AG09309 (cell line): ENCODE measurements at regions not wholly inside any gene's neighbourhood (a gene's known extent, or its start where the extent isn't known, plus 50 kb on each side); places are given as distances from the start of the nearest gene placed in this dataset.
A peak's percentile ranks its signal among the peaks of the same experiment; 100 is the strongest.

Experiments
- DNase-seq: peaks from one replicate; pipeline ENCODE4 v3.0.0-alpha.2; 2010; ENCODE audit warnings: low read depth
- H3K4me3 ChIP-seq: 2 replicates; pipeline ENCODE4 v1.5.1; 2011; ENCODE audit warnings: mild to moderate bottlenecking, low read depth, low read length, moderate library complexity; ENCODE audit not compliant: control insufficient read depth
- TF ChIP-seq, protein P1 (sequence below): IDR thresholded peaks from 2 replicates; pipeline ENCODE4 v1.5.1; 2011; ENCODE audit warnings: mild to moderate bottlenecking, low read depth, low read length, inconsistent platforms; ENCODE audit not compliant: insufficient read depth, control insufficient read depth; ENCODE audit errors: missing control alignments

DNA sequence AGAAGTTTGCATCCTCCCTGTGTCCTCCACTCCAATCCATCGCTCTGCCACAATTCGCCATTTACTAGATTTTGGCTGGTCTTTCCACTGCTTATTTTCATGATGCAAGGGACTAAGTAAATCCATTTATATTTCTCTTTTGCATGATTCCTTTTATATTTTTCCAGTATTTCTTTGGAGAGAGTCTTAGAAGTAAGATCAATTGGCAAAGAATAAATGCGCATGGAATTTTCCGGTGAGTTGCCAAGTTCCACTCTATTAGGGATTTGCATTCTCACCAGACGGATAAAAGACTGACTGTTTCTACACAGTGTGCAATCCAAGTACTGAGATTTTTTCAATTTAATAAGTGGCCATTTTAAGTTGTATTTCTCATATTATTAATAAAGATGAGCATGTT, 91.7 kb upstream of the PHACTR3 start:
- no peak overlapping the region for H3K4me3 ChIP-seq
- DNase-seq = no peak
- TF ChIP-seq, protein P1, sequence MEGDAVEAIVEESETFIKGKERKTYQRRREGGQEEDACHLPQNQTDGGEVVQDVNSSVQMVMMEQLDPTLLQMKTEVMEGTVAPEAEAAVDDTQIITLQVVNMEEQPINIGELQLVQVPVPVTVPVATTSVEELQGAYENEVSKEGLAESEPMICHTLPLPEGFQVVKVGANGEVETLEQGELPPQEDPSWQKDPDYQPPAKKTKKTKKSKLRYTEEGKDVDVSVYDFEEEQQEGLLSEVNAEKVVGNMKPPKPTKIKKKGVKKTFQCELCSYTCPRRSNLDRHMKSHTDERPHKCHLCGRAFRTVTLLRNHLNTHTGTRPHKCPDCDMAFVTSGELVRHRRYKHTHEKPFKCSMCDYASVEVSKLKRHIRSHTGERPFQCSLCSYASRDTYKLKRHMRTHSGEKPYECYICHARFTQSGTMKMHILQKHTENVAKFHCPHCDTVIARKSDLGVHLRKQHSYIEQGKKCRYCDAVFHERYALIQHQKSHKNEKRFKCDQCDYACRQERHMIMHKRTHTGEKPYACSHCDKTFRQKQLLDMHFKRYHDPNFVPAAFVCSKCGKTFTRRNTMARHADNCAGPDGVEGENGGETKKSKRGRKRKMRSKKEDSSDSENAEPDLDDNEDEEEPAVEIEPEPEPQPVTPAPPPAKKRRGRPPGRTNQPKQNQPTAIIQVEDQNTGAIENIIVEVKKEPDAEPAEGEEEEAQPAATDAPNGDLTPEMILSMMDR = no peak

DNA sequence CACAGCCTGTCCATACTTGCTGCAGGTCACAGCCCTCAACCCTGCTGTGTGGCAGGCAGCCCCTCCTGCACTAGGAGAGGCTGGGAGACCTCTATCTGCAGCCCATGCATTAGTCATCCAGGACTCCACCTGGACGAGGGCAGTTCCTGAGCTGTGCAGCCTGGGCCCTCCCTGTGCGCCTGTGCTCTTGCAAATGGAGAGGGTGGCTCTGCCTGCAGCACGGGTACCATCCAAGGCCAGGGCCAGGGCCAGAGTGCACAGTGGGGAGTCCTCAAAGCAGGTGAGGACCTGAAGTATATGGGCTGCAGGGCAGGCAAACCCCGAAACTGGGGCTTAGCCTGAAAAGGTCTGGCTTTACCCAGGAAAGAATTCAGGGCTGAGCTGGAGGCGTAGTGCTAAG, 89.8 kb upstream of the PHACTR3 start:
- no peak overlapping the region for H3K4me3 ChIP-seq
- no peak for DNase-seq
- TF ChIP-seq, protein P1 = no peak

DNA sequence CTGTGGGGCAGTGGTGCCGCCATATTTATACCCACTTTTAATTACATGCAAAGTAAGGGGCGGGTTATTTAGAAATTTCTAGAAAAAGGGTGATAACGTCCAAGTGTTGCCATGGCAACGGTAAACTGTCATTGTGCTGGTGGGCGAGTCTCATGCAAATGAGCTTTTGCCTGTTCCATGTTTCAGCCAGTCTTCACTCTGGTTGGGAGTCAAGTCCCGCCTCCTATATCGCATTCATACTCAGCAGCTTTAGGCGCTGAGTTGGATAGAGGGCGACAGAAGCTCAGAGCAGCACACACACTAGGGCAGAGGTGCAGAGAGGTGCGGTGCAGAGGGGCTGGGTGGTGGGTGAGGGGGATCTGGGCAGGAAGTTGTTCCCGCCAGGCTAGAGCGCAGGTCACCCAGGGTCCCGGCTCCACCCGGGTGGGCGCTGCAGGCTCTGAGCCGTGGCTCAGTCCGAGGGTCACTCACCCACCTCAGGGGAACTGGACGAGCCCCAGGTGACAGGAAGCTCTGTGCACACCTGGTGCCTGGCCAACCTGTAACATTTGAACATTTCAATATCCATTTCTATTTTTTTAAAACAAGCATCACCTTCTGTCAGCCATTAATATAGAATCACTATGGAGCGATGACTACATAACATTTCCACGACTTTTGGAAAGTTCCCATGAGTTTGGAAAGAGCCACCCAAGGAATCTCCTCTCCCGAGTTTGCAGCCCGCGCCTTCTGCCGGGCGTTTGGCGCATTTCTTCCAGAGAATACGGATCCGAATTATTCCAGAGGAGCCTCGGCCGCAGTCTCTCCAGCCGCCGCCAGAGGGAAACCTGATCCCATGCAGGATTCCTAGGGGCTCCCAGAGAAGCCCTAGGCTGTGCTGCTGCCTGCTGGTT, 89.1 kb upstream of the PHACTR3 start:
- TF ChIP-seq, protein P1 = peak; percentile 84
- peak; percentile 4 for DNase-seq
- H3K4me3 ChIP-seq = no peak overlapping the region

DNA sequence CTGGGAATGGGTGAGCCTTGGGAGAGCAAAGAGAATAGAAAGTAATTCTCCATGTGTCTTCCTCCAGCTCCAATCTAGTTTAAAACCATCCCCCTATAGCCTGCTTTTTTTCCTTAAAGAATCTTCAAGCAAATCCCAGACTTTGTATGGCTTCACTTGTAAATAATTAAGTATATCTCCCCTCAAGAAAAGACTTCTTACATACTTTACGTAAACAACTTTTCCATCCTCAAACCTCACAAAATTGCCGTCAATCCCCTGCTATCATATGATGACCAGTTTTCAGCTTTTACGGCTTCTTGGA, 88.5 kb upstream of the PHACTR3 start:
- no peak for DNase-seq
- TF ChIP-seq, protein P1 = no peak
- H3K4me3 ChIP-seq = no peak overlapping the region

DNA sequence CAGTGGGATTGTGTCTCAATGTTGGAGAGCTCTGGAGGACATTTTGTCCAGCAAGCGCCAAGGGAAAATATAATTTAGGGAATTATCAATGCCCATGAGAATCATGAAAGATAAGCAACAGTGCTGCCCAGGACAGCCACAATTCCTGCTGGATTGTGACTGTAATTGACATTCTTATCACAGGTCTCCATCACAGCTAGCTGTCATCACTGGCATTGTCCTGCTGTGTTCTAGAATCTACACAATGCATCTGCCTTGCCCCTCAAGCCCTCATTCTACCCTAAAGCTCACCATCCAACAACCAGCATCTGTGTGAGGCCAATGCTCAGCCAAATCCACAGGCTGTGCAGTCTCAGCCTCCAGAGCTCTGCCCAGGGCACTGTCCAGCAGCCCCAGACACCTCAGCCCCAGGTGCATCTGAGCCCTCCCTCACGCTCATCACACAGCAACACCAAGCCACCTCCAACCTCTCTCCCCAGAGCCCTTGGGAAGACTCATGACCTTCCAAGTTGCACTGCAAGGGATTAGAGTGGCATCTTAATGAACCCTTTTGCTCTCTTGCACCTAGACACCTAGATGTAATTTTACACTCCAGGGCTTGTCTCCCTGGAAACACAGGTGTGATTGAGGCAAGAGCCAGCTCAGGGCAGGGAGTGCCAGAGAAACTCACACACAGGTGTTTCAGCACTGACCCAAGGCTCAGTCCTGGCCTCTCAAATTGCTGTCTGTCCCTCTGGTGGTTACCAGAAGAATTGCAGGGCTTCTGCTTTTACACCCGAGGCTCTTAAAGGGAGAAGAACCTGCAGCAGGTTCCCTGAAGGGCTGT, 85.2 kb upstream of the PHACTR3 start:
- DNase-seq = peak; percentile 17
- TF ChIP-seq, protein P1 = peak; percentile 90
- H3K4me3 ChIP-seq = no peak overlapping the region

DNA sequence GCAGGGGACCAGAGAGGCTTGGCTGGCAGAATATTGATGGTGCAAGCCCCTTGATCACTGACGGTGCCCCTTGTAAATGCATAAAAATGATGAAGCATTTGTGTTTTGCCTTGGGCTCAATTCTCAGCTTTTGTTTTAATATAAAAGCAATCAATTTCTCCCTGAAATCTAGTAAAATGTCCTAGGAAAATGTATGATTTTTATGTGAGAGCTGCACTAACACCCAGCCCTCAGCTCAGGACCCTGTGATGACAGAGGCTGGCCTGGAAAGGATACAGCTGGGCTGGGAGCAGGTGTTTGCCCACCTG, 84.7 kb upstream of the PHACTR3 start:
- TF ChIP-seq, protein P1 = no peak
- DNase-seq = no peak
- H3K4me3 ChIP-seq = no peak overlapping the region
